Left renal pelvis (tissue), 4 donors: ENCODE measurements at regions not wholly inside any gene's neighbourhood (a gene's known extent, or its start where the extent isn't known, plus 50 kb on each side); places are given as distances from the start of the nearest gene placed in this dataset.

Experiments used
- DNase-seq, 4 donors: peaks; one replicate each; pipeline ENCODE4 v3.0.0-alpha.2; 2013; ENCODE audit warnings: low read depth in 4 of 4, low spot score in 3 of 4

DNA sequence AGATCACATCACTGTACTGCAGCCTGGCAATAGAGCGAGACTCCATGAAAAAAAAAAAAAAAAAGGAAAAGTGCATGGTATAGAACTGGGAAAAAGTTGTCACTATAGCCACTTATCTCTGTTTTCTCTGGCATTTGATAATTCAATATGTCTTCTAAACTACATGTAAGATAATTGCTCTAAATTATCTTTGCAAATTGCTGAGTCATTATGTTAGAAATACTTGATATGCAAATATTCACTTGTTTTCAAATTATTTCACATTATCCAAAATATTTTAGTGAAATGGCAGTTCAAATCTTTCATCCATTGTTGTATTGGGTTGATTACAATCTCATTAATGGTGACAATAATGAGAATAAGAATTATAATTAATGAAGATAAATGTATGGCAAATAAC, 1455.1 kb downstream of the KCNT2 start:
- DNase-seq: no peak

- DNase-seq: no peak
These were observed 1457.5 kb downstream of the KCNT2 start for GRCh38 chr1:195150768-195151167.

- no peak for DNase-seq
These were observed 1466.9 kb downstream of the KCNT2 start for GRCh38 chr1:195141294-195141693.

- DNase-seq: no peak
These were observed 1477.6 kb downstream of the KCNT2 start for GRCh38 chr1:195130598-195130997.

DNA sequence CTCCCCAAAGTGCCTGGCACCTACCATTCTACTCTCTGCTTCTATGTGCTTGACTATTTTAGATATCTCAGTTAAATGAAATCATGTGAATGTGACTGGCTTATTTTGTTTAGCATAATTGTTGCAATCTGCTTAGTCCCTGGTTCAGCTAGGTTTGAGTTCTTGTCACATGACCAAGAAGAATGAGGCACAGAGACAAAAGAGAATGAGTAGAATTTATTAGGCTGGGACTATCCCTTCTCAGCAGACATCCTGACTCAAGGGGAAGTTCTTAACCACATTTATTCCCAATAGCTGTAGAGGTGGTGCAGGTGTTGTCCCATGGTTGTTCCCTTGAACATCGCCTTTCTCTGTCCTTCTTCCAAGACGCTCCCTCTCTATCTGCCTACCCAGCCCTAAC, 1485.7 kb downstream of the KCNT2 start:
- no peak for DNase-seq

GRCh38 chr1:195113471-195113870, 1494.8 kb downstream of the KCNT2 start:
- DNase-seq: no peak

DNA sequence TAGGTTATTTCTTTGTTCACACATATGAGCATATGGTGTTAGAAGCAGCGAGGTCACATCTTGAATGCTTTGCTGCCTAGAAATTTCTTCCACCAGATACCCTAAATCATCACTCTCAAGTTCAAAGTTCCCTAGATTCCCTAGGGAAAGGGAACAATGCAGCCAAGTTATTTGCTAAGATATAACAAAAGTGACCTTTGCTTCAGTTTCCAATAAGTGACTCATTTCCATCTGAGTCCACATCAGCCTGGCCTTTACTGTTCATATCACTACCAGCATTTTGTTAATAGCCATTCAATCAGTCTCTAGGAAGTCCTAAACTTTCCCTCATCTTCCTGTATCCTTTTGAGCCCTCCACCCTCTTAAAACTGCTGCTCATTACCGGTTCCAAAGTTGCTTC, 1502.5 kb downstream of the KCNT2 start:
- DNase-seq: no peak

GRCh38 chr1:195105281-195105680, 1503.0 kb downstream of the KCNT2 start:
- DNase-seq: no peak

- no peak for DNase-seq
These were observed 1510.9 kb downstream of the KCNT2 start for GRCh38 chr1:195097316-195097715.

DNA sequence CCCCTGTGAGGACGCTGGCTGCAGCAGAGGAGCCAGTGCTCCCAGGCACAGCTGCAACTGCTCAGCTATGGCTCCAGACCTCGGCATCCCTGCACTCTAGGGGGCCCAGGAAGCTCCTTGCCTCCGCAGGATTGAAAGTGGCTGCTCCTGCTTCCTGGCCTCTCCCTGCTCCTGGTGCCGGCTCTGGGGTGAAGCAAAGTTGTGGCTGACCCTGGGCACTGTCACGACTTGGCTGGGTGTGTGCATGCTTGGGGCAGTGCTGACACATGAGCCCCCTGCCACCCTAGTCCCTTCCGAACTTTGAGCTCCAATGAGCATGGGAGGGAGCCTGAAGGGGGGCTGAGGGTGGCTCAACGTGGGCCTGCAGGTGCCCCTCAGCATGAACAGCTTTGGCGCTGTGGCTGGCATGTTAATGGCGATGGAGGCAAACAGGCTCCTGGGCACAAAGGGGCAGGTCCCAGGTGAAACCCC, 1512.2 kb downstream of the KCNT2 start:
- DNase-seq: no peak

GRCh38 chr1:195085196-195085595, 1523.0 kb downstream of the KCNT2 start:
- DNase-seq: no peak

DNA sequence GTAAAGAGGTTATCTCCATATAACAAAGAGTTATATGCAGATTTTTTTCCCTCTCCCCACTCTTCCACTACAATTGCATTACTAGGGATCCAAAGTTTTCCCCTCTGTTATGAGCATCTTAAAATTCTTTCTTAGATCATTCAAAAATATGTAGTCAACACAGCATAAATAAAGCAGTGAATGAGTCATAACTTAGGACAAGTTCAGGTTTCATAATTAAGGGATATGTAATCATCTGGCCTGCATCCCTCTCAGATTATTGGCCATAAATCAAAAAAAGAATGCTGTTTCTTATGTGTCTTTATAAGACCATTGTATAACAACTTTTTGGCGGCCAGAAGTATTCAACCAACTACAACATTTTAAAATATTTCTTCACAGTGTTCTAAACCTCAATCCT, 1526.1 kb downstream of the KCNT2 start:
- no peak for DNase-seq

- DNase-seq: no peak
These were observed 1531.6 kb downstream of the KCNT2 start for GRCh38 chr1:195076682-195077081.

- no peak for DNase-seq
These were observed 1532.3 kb downstream of the KCNT2 start for GRCh38 chr1:195075973-195076372.

DNA sequence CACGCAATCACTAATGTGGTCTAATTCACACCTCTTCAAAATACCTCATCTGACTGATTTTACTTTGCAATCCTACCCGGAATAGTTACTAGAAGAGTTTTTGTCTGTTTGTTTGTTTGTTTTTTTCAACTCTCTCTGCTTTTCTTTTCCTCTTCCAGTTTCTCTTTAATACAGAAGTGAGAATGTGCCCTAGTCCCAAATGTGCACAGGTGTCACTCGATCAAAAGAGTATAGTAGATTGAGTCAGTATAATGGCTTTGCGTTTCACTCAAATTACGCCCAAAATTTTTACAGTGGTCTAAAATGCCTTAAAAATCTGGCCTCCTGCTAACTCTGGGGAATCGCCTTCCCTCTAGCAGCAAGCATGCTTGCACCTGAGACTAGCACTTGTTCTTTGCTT, 1536.8 kb downstream of the KCNT2 start:
- DNase-seq: no peak

GRCh38 chr1:195065437-195065836, 1542.8 kb downstream of the KCNT2 start:
- no peak for DNase-seq

- DNase-seq: no peak
These were observed 1543.9 kb downstream of the KCNT2 start for GRCh38 chr1:195064358-195064757.

DNA sequence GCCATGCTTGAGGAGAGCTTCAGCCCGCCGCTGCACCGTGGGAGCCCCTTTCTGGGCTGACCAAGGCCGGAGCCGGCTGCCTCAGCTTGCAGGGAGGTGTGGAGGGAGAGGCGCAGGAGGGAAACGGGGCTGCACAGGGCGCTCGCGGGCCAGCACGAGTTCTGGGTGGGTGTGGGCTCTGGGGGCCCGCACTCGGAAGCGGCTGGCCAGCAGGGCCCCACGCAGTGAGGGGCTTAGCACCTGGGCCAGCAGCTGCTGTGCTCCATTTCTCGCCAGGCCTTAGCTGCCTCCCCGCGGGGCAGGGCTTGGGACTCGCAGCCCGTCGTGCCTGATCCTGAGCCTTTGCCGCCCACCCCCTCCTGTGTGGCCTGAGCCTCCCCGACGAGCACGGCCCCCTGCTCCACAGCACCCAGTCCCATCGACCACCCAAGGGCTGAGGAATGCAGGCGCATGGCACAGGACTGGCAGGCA, 1554.0 kb downstream of the KCNT2 start:
- DNase-seq: no peak

GRCh38 chr1:195053478-195053877, 1554.8 kb downstream of the KCNT2 start:
- DNase-seq: no peak

GRCh38 chr1:195047772-195048171, 1560.5 kb downstream of the KCNT2 start:
- DNase-seq: no peak

DNA sequence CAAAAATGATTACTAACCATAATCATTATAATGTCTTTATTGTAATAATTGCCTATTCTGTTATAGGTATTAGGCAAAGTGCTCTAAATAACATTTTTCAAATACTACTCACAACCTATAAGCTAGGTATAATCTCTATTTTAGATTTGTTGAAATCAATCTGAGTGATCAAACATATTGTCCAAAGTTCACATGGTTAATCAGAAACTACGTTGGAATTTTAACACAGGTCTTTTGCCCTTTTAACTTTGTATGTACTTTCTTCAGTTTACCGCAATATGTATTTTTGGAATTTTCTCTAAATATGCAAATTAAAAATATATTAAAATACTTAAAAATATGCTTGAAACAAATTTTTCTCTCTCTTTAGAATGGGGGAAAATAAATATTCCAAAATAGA, 1563.2 kb downstream of the KCNT2 start:
- no peak for DNase-seq

DNA sequence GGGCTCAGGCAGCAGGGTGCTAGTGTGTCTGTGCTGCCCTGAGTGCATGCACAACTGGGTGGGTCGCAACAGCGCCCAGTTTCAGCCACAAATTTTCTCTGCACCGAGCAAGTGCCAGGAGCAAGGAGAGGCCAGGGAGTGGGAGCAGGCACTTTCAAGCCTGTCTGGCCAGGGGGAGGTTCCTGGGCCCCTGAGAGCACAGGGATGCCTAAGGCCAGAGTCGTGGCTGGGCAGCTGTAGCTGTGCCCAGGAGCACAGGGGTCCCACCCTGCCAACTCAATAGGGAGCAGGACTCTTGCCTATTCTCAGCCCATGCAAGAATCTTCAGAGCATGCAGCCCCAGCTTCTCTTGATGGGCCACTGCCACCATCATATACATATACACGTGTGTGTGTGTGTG, 1577.4 kb downstream of the KCNT2 start:
- no peak for DNase-seq

DNA sequence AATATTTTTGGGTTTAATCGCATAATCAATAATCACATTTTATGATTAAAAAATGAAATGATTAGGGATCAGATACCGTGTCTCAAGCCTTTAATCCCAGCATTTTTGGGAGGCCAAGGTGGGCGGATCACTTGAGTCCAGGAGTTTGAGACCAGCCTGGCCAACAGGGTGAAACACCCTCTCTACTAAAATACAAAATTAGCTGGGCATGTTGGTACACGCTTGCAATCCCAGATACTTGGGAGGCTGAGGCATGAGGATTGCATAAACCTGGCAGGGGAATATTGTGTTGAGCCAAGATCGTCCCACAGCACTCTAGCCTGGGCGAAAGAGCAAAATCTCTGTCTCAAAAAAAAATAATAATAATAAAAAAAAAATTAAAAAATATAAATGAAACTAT, 1581.4 kb downstream of the KCNT2 start:
- DNase-seq: no peak
